Neural cell (in vitro differentiated cells): ENCODE measurements at regions not wholly inside any gene's neighbourhood (a gene's known extent, or its start where the extent isn't known, plus 50 kb on each side); places are given as distances from the start of the nearest gene placed in this dataset.

Source experiments
- H2AFZ ChIP-seq: fragments of 200-600, 300-800 bp; sonication (generic), shearing (Covaris generic); 2 replicates; pipeline ENCODE4 v1.6.0; 2014; ENCODE audit warnings: low read depth, mild to moderate bottlenecking, antibody characterized with exemption, low read length, moderate library complexity
- H3F3A ChIP-seq: fragments of 200-600 bp; shearing (Covaris generic); 2 replicates; pipeline ENCODE4 v1.6.1; 2016; ENCODE audit warnings: mild to moderate bottlenecking, moderate library complexity, mixed read lengths, antibody characterized with exemption, low read length; ENCODE audit not compliant: insufficient read depth, poor library complexity, severe bottlenecking
- H3K27ac ChIP-seq: fragments of 200-600, 300-800 bp; sonication (generic), shearing (Covaris generic); 2 replicates; pipeline ENCODE4 v1.5.1; 2014; ENCODE audit warnings: mild to moderate bottlenecking, low read length, moderate library complexity
- H3K27me3 ChIP-seq: fragments of 300-800, 200-600 bp; sonication (generic), shearing (Covaris generic); 2 replicates; pipeline ENCODE4 v1.6.0; 2014; ENCODE audit warnings: mild to moderate bottlenecking, low read depth, low read length, moderate library complexity; ENCODE audit not compliant: insufficient read depth
- H3K36me3 ChIP-seq: fragments of 300-800, 200-600 bp; sonication (generic), shearing (Covaris generic); 2 replicates; pipeline ENCODE4 v1.5.1; 2014; ENCODE audit warnings: mild to moderate bottlenecking, antibody characterized with exemption, low read length, moderate library complexity; ENCODE audit not compliant: insufficient read depth
- H3K4me2 ChIP-seq: fragments of 300-800, 200-600 bp; sonication (generic), shearing (Covaris generic); 2 replicates; pipeline ENCODE4 v1.6.0; 2014; ENCODE audit warnings: mild to moderate bottlenecking, low read length
- H3K4me3 ChIP-seq: fragments of 300-800, 200-600 bp; sonication (generic), shearing (Covaris generic); 2 replicates; pipeline ENCODE4 v1.5.1; 2014; ENCODE audit warnings: mild to moderate bottlenecking, low read length, moderate library complexity
- H3K79me2 ChIP-seq: fragments of 200-600 bp; shearing (Covaris generic); replicated peaks from 2 replicates; pipeline ENCODE4 v1.6.0; 2014; ENCODE audit warnings: mild to moderate bottlenecking, low read length, moderate library complexity; ENCODE audit not compliant: insufficient read depth
- H3K9ac ChIP-seq: fragments of 300-800, 200-600 bp; sonication (generic), shearing (Covaris generic); 2 replicates; pipeline ENCODE4 v1.6.1; 2016; ENCODE audit warnings: mild to moderate bottlenecking, low read length, mixed read lengths
- H3K9me2 ChIP-seq: fragments of 200-600 bp; shearing (Covaris generic); 2 replicates; pipeline ENCODE4 v1.6.1; 2016; ENCODE audit warnings: mild to moderate bottlenecking, low read length, mixed read lengths; ENCODE audit not compliant: insufficient read depth
- H3K9me3 ChIP-seq: fragments of 200-600, 300-800 bp; sonication (generic), shearing (Covaris generic); 2 replicates; pipeline ENCODE4 v1.6.1; 2016; ENCODE audit warnings: mild to moderate bottlenecking, mixed run types, low read length, moderate library complexity, mixed read lengths
- H4K20me1 ChIP-seq: fragments of 200-600 bp; shearing (Covaris generic); 2 replicates; pipeline ENCODE4 v1.6.1; 2016; ENCODE audit warnings: mild to moderate bottlenecking, mixed run types; ENCODE audit not compliant: insufficient read depth
- EP300 ChIP-seq: fragments of 450-650 bp; conservative IDR thresholded peaks from 2 replicates; pipeline ENCODE4 v1.6.1; 2014; ENCODE audit warnings: antibody characterized with exemption, mild to moderate bottlenecking, moderate library complexity; ENCODE audit not compliant: poor library complexity, severe bottlenecking
- EZH2 ChIP-seq: fragments of 200-600, 300-800 bp; shearing (Covaris generic), sonication (generic); IDR thresholded peaks from 2 replicates; pipeline ENCODE4 v1.6.1; 2014; ENCODE audit warnings: antibody characterized with exemption, low read length, borderline replicate concordance, mild to moderate bottlenecking; ENCODE audit not compliant: insufficient read depth, poor library complexity, severe bottlenecking
- MXI1 ChIP-seq: fragments of 450-650 bp; conservative IDR thresholded peaks from 2 replicates; pipeline ENCODE4 v1.6.1; 2014; ENCODE audit warnings: antibody characterized with exemption, mild to moderate bottlenecking; ENCODE audit not compliant: poor library complexity, severe bottlenecking
- POLR2AphosphoS5 ChIP-seq: IDR thresholded peaks from 2 replicates; pipeline ENCODE4 v1.6.1; 2012
- RAD21 ChIP-seq: fragments of 450-650 bp; conservative IDR thresholded peaks from 2 replicates; pipeline ENCODE4 v1.6.1; 2014; ENCODE audit warnings: antibody characterized with exemption, mild to moderate bottlenecking, moderate library complexity
- SMC3 ChIP-seq: fragments of 450-650 bp; conservative IDR thresholded peaks from 2 replicates; pipeline ENCODE4 v1.6.1; 2014; ENCODE audit warnings: antibody characterized with exemption, mild to moderate bottlenecking, moderate library complexity; ENCODE audit not compliant: poor library complexity
- TAF1 ChIP-seq: IDR thresholded peaks from 2 replicates; pipeline ENCODE4 v1.6.1; 2012; ENCODE audit warnings: low read depth
- TF ChIP-seq, protein P1 (sequence below): fragments of 450-650 bp; IDR thresholded peaks from 2 replicates; pipeline ENCODE4 v1.5.1; 2014; ENCODE audit warnings: antibody characterized with exemption, mild to moderate bottlenecking, moderate library complexity; ENCODE audit not compliant: poor library complexity, severe bottlenecking
- TF ChIP-seq, protein P2 (sequence below): IDR thresholded peaks from 2 replicates; pipeline ENCODE4 v1.6.1; 2012; ENCODE audit warnings: borderline replicate concordance

DNA sequence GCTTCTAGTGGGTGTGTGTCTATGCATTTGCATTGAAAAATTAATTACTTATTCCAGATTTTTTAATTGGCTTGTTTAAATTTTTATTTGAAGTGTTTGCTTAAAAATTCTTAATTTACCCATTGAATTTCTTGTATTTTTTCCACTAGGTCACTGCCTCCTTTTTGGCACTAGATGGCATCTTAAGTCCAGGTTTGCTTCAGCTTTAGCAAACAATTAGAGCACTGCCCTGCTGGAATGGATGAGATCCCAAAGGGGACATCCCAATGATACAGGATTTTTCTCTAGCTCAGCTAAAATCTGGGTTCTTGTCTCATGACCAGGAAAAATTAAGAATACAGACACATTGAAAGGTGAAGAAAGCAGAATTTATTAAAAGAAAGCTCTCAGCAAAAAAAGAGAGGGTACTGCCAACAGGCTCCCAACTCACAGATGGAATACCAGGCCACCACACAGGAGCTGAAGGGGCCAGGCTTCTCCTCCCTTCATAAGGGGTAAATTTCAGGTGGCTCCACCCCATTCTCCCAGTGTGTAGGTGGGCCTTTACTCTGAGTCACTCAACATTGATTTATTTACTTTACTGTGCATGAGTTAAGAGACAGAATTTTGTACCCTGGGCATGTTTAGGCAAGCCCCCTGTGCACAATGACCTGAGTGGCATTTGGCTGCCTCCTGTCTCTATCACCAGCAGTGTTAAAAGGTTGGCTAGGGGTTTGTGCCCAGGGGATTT lies 532.4 kb downstream of the ANXA1 start:
- no peak for TF ChIP-seq EP300
- TF ChIP-seq RAD21, result peak; percentile 81
- TF ChIP-seq, protein P1, sequence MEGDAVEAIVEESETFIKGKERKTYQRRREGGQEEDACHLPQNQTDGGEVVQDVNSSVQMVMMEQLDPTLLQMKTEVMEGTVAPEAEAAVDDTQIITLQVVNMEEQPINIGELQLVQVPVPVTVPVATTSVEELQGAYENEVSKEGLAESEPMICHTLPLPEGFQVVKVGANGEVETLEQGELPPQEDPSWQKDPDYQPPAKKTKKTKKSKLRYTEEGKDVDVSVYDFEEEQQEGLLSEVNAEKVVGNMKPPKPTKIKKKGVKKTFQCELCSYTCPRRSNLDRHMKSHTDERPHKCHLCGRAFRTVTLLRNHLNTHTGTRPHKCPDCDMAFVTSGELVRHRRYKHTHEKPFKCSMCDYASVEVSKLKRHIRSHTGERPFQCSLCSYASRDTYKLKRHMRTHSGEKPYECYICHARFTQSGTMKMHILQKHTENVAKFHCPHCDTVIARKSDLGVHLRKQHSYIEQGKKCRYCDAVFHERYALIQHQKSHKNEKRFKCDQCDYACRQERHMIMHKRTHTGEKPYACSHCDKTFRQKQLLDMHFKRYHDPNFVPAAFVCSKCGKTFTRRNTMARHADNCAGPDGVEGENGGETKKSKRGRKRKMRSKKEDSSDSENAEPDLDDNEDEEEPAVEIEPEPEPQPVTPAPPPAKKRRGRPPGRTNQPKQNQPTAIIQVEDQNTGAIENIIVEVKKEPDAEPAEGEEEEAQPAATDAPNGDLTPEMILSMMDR, result peak; percentile 71
- peak; percentile 83 for TF ChIP-seq SMC3
- TF ChIP-seq, protein P2, sequence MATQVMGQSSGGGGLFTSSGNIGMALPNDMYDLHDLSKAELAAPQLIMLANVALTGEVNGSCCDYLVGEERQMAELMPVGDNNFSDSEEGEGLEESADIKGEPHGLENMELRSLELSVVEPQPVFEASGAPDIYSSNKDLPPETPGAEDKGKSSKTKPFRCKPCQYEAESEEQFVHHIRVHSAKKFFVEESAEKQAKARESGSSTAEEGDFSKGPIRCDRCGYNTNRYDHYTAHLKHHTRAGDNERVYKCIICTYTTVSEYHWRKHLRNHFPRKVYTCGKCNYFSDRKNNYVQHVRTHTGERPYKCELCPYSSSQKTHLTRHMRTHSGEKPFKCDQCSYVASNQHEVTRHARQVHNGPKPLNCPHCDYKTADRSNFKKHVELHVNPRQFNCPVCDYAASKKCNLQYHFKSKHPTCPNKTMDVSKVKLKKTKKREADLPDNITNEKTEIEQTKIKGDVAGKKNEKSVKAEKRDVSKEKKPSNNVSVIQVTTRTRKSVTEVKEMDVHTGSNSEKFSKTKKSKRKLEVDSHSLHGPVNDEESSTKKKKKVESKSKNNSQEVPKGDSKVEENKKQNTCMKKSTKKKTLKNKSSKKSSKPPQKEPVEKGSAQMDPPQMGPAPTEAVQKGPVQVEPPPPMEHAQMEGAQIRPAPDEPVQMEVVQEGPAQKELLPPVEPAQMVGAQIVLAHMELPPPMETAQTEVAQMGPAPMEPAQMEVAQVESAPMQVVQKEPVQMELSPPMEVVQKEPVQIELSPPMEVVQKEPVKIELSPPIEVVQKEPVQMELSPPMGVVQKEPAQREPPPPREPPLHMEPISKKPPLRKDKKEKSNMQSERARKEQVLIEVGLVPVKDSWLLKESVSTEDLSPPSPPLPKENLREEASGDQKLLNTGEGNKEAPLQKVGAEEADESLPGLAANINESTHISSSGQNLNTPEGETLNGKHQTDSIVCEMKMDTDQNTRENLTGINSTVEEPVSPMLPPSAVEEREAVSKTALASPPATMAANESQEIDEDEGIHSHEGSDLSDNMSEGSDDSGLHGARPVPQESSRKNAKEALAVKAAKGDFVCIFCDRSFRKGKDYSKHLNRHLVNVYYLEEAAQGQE, result no peak
- Histone ChIP-seq H3F3A (no peaks in the 10 kb centered on the region), H3K9ac (no peak overlapping the region), H3K9me2 (no peaks in the 10 kb centered on the region), H3K27ac (no peak overlapping the region), H3K79me2 (no peaks in the 10 kb centered on the region), H3K4me2 (no peak overlapping the region), H3K36me3 (no peaks in the 10 kb centered on the region), H3K27me3 (no peaks in the 10 kb centered on the region), H3K4me3 (no peak overlapping the region), H2AFZ (no peak overlapping the region), H3K9me3 (no peaks in the 10 kb centered on the region), H4K20me1 (no peaks in the 10 kb centered on the region)

DNA sequence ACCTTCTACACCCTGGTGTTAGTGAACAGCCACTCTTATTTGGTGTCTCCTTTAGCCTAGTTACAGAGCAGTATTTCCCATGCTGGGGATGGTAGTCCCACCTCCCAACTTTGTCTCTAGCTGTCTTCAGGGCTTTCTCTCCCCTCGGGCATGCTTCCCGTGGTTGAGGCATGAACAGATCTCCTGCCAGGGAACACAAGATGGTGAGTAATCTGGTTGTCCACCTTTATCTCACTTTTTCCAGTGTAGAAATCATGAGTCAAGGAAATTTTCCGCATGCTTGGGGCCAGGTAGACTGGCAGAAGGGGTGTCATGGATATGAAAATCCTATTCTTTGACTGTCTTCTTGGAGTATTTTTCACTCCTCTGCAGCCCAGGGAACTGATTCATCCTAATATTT lies 532.9 kb downstream of the ANXA1 start:
- Histone ChIP-seq H3K36me3 (no peaks in the 10 kb centered on the region), H3K79me2 (no peaks in the 10 kb centered on the region), H3K9ac (no peak overlapping the region), H3F3A (no peaks in the 10 kb centered on the region), H3K27ac (no peak overlapping the region), H3K4me2 (no peak overlapping the region), H3K9me3 (no peaks in the 10 kb centered on the region), H4K20me1 (no peaks in the 10 kb centered on the region), H3K4me3 (no peak overlapping the region), H2AFZ (no peak overlapping the region), H3K9me2 (no peaks in the 10 kb centered on the region), H3K27me3 (no peaks in the 10 kb centered on the region)
- TF ChIP-seq MXI1, result no peak
- TF ChIP-seq RAD21, result no peak
- TF ChIP-seq EP300, result no peak
- no peak for TF ChIP-seq TAF1
- TF ChIP-seq POLR2AphosphoS5, result no peak

DNA sequence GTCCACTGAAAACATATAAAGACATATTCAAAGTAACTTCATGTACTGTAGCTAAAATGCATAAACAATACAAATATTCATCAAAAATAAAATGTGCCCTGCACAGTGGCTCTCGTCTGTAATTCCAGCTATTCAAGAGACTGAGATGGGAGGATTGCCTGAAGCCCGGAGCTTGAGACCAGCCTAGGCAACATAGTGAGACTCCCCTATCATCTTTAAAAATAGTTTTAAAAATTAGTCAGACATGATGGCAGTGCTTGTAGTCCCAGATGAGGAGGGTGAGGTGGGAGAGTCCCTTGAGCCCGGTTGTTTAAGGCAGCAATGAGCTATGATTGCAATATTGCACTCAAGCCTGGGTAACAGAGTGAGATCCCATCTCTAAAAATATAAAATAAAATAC lies 534.1 kb downstream of the ANXA1 start:
- Histone ChIP-seq H3K27ac (no peak overlapping the region), H3F3A (no peaks in the 10 kb centered on the region), H3K36me3 (no peaks in the 10 kb centered on the region), H3K9me2 (no peaks in the 10 kb centered on the region), H3K9me3 (no peaks in the 10 kb centered on the region), H3K27me3 (no peaks in the 10 kb centered on the region), H4K20me1 (no peaks in the 10 kb centered on the region), H3K79me2 (no peaks in the 10 kb centered on the region), H2AFZ (no peak overlapping the region), H3K9ac (no peak overlapping the region), H3K4me3 (no peak overlapping the region), H3K4me2 (no peak overlapping the region)
- TF ChIP-seq, protein P1, result no peak
- no peak for TF ChIP-seq SMC3
- TF ChIP-seq RAD21, result no peak
- TF ChIP-seq EZH2, result no peak
- TF ChIP-seq, protein P2, result no peak
- TF ChIP-seq POLR2AphosphoS5, result no peak
